Sigmoid colon (tissue), 6 donors: ENCODE measurements at regions not wholly inside any gene's neighbourhood (a gene's known extent, or its start where the extent isn't known, plus 50 kb on each side); places are given as distances from the start of the nearest gene placed in this dataset.
"Not testable (repeated sequence)": the region's sequence is repeated elsewhere in the genome, so short reads cannot be mapped to it uniquely, and the experiment has no call there.

ENCODE experiments used
- DNase-seq: peaks from one replicate; pipeline ENCODE4 v3.0.0-alpha.2; 2019
- H3K27ac ChIP-seq, 4 donors: fragments of 200-600 bp; sonication (generic); one replicate each; pipeline ENCODE4 v1.5.1; 2016 to 2019; ENCODE audit warnings: mild to moderate bottlenecking in 1 of 4
- H3K27me3 ChIP-seq, 3 donors: fragments of 200-600 bp; sonication (generic); one replicate each; pipeline ENCODE4 v1.5.1; 2019; ENCODE audit warnings: mild to moderate bottlenecking in 1 of 3
- H3K36me3 ChIP-seq, 4 donors: fragments of 200-600 bp; sonication (generic); one replicate each; pipeline ENCODE4 v1.5.1; 2016 to 2019
- H3K4me1 ChIP-seq, 4 donors: fragments of 200-600 bp; sonication (generic); one replicate each; pipeline ENCODE4 v1.5.1; 2017 to 2019
- H3K4me3 ChIP-seq, 4 donors: fragments of 200-600 bp; sonication (generic); one replicate each; pipeline ENCODE4 v1.5.1; 2017 to 2019; ENCODE audit warnings: mild to moderate bottlenecking in 2 of 4, moderate library complexity in 1 of 4
- H3K9me3 ChIP-seq, 4 donors: fragments of 200-600 bp in 3 of 4; sonication (generic) in 3 of 4; one replicate each; pipeline versions ENCODE4 v1.5.1 to v1.6.1; 2013 to 2019
- EP300 ChIP-seq, 4 donors: sonication (generic); formaldehyde crosslinking; IDR thresholded peaks; one replicate each; pipeline ENCODE4 v1.6.1; 2017; ENCODE audit warnings: antibody characterized with exemption in 4 of 4
- POLR2A ChIP-seq, 2 donors: fragments of 450-650 bp; IDR thresholded peaks; one replicate each; pipeline ENCODE4 v1.6.1; 2016; ENCODE audit warnings: antibody characterized with exemption in 2 of 2, mild to moderate bottlenecking in 2 of 2, moderate library complexity in 2 of 2
- POLR2AphosphoS5 ChIP-seq, 4 donors: sonication (generic); formaldehyde crosslinking; IDR thresholded peaks; one replicate each; pipeline ENCODE4 v1.6.1; 2017; ENCODE audit warnings: antibody characterized with exemption in 4 of 4
- WGBS, 2 donors: extraction: QIAGEN DNeasy Blood & Tissue Kit; methylation state at CpG; one replicate each; pipeline ENCODE4 v1.1.7; 2013; 5-methylcytosine and 5-hydroxymethylcytosine counted together
- intact Hi-C: fragments of 100-400 bp; cut with DNase I; formaldehyde crosslinking; loops from one replicate; pipeline ENCODE4 v1.15.1; 2023
- TF ChIP-seq, protein P1 (sequence below), 4 experiments: fragments of 450-650 bp in 3 of 4; fragments of 200-600 bp in 1 of 4; IDR thresholded peaks; one replicate each; pipeline ENCODE4 v1.5.1; 2016 to 2019; ENCODE audit warnings: antibody characterized with exemption in 4 of 4, mild to moderate bottlenecking in 3 of 4, moderate library complexity in 2 of 4
- donor health status: healthy with polysubstance abuse.
- donor health status: healthy.

DNA sequence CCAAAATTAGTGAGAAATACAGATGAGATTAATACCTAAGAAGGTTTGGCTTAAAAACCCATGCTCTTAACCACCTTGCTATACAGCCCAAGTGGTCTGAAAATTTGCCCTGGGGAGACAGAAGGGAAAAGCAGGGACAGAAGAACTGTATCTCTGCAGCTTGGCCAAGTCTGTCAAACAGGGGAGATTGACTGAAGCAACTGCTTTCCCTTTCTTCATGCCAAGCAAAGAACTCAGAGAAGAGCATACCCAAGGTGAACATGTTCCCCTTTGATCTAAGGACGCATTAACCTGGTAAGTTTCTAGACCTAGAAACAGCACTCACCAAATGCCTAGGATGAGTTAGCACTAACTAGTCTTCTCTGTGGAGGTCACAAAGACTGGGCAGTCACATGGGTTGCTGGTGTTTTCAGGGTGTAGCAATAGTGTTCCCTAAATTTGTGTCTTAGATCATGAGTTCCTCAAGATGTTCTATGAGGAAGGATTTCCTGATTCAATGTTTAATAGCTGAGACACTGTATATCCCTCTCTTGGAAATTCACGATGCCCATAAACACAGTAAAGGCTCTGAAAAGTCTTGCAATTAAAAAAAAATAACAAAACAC is 75.6 kb upstream of the GRAMD1B start:
- Histone ChIP-seq H3K4me1 (peaks cover 0 to 12% (median 9%) of the 10 kb centered on the region in 4 donors), H3K36me3 (no peaks in the 10 kb centered on the region), H3K4me3 (no peak overlapping the region), H3K27me3 (peaks cover 3 to 36% (median 25%) of the 10 kb centered on the region in 3 donors), H3K27ac (no peak overlapping the region), H3K9me3 (no peaks in the 10 kb centered on the region)
- no peak for DNase-seq
- no peak for TF ChIP-seq EP300 (IDR thresholded peaks at IDR 0.05)
- TF ChIP-seq POLR2AphosphoS5 (IDR thresholded peaks at IDR 0.05), result no peak
- no peak for TF ChIP-seq POLR2A (IDR thresholded peaks at IDR 0.05)
- TF ChIP-seq, protein P1, sequence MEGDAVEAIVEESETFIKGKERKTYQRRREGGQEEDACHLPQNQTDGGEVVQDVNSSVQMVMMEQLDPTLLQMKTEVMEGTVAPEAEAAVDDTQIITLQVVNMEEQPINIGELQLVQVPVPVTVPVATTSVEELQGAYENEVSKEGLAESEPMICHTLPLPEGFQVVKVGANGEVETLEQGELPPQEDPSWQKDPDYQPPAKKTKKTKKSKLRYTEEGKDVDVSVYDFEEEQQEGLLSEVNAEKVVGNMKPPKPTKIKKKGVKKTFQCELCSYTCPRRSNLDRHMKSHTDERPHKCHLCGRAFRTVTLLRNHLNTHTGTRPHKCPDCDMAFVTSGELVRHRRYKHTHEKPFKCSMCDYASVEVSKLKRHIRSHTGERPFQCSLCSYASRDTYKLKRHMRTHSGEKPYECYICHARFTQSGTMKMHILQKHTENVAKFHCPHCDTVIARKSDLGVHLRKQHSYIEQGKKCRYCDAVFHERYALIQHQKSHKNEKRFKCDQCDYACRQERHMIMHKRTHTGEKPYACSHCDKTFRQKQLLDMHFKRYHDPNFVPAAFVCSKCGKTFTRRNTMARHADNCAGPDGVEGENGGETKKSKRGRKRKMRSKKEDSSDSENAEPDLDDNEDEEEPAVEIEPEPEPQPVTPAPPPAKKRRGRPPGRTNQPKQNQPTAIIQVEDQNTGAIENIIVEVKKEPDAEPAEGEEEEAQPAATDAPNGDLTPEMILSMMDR (IDR thresholded peaks at IDR 0.05), result no peak
- intact Hi-C loops, result no loop called here
- WGBS, 2 donors, result 71 to 85% methylated on average over 2 of the region's 2 CpGs

DNA sequence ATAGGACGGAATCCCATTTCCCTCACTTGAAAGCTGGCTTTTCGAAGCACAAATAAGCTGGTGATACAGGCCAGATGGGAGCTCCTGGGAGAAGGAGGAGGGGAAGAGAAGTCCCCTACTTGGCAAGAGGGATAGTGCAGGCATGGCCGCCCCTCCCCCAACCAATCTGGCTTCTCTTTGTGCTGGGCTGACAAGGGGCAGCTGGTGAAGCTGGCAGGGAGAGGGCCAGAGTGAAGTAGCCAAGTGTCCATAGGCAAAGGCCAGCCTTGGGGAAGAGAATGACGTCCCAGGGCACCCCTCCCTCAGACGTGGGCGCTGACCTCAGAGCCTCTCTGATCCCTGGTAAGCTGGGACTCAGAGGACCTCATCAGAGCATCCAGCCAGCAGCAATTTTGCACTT is 78.7 kb upstream of the GRAMD1B start:
- H3K36me3 ChIP-seq, result no peaks in the 10 kb centered on the region
- no peak for DNase-seq
- intact Hi-C loops, result no loop called here
- TF ChIP-seq POLR2AphosphoS5 (IDR thresholded peaks at IDR 0.05) (no peak), EP300 (IDR thresholded peaks at IDR 0.05) (no peak), POLR2A (IDR thresholded peaks at IDR 0.05) (no peak)
- TF ChIP-seq, protein P1 (IDR thresholded peaks at IDR 0.05), result no peak
- H3K27me3 ChIP-seq, result peaks cover 0 to 6% (median 2%) of the 10 kb centered on the region in 3 donors
- no peak overlapping the region for H3K27ac ChIP-seq
- H3K4me1 ChIP-seq, result no peaks in the 10 kb centered on the region
- 71 to 77% methylated on average over 6 of the region's 6 CpGs for WGBS, 2 donors
- H3K4me3 ChIP-seq, result no peak overlapping the region
- no peaks in the 10 kb centered on the region for H3K9me3 ChIP-seq

DNA sequence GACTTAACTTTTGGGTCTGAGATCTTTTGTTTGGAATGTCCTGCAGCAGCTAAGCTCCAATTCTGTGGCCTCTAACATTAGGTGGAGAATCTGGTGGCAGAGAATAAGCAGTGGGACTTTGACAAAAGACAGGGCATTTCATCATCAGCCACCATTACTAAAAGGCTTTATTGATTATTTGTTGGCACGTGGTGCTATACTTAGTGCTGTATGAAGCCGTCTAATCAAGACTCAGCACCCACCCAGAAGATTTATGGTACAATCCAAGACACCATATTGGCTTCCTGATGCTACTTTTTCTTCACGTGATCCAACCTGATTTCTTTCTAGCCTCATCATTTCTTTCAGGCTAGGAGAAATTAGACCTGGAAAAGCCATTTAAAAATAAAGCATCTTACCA is 80.7 kb upstream of the GRAMD1B start:
- Histone ChIP-seq H3K36me3 (no peaks in the 10 kb centered on the region), H3K4me3 (no peak overlapping the region), H3K9me3 (no peaks in the 10 kb centered on the region), H3K4me1 (peaks cover 0 to 12% (median 0%) of the 10 kb centered on the region in 4 donors), H3K27ac (no peak overlapping the region), H3K27me3 (no peaks in the 10 kb centered on the region)
- intact Hi-C loops, result no loop called here
- TF ChIP-seq POLR2AphosphoS5 (IDR thresholded peaks at IDR 0.05) (no peak), EP300 (IDR thresholded peaks at IDR 0.05) (no peak), POLR2A (IDR thresholded peaks at IDR 0.05) (no peak)
- TF ChIP-seq, protein P1 (IDR thresholded peaks at IDR 0.05), result no peak
- no peak for DNase-seq
- 91 to 93% methylated on average over 3 of the region's 3 CpGs for WGBS, 2 donors

DNA sequence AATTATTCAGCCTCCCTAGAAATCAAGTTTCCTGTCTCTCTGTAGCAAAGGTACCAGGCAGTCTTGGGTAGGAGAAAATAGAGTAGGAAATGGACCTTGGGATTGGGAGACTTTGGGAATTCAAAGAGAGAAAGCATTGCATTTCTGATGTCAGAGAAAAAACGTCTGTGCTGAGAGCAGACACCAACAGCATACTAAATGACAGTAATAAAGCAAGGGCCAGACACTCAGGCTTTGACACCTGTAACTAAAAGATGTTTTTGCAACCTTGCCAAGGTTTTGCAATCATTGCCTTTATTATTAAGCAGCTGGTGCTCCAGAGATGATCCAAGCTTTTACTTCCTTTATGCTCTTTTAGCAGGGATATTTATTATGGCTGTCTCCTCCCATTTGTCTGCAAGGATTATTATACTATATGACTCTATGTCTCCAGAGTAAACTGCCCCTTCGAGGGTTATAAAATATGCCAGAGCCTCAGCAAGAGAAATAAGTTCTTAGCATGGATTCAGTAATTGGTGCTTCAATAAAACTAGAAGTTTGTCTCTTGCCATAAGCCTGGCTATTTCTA is 85.2 kb upstream of the GRAMD1B start:
- no peak for DNase-seq
- no peaks in the 10 kb centered on the region for H3K36me3 ChIP-seq
- no peak for TF ChIP-seq POLR2A (IDR thresholded peaks at IDR 0.05)
- TF ChIP-seq EP300 (IDR thresholded peaks at IDR 0.05), result no peak
- TF ChIP-seq, protein P1 (IDR thresholded peaks at IDR 0.05), result no peak
- no peak for TF ChIP-seq POLR2AphosphoS5 (IDR thresholded peaks at IDR 0.05)
- H3K27ac ChIP-seq, result no peak overlapping the region
- H3K4me3 ChIP-seq, result no peak overlapping the region
- intact Hi-C loops, result no loop called here
- whole genome bisulfite sequencing, 2 donors, result 6 to 44% methylated on average over 2 of the region's 2 CpGs
- H3K4me1 ChIP-seq, result peaks cover 0 to 12% (median 0%) of the 10 kb centered on the region in 4 donors
- H3K9me3 ChIP-seq, result no peaks in the 10 kb centered on the region
- no peaks in the 10 kb centered on the region for H3K27me3 ChIP-seq

DNA sequence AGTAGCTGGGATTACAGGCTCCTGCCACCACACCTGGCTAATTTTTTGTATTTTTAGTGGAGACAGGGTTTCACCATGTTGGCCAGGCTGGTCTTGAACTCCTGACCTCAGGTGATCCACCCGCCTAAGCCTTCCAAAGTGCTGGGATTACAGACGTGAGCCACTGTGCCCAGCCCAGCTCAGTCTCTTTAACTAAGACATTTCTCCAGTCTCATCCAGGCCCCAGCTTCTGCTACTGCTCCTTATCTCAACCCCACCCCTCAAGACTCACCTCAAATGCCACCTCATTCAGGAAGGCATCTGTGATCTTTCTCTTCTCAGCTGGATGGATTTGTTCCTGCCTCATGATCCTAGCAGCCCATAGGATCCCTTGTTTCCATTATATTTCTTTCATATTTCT is 85.9 kb upstream of the GRAMD1B start:
- peaks cover 0 to 12% (median 0%) of the 10 kb centered on the region in 4 donors for H3K4me1 ChIP-seq
- H3K27me3 ChIP-seq, H3K9me3 ChIP-seq, DNase-seq, intact Hi-C loops, H3K4me3 ChIP-seq, H3K27ac ChIP-seq, H3K36me3 ChIP-seq: not testable (repeated sequence)
- WGBS, 2 donors, result 55 to 82% methylated on average over 2 of the region's 2 CpGs
